HCT116 (cell line): ENCODE measurements at regions not wholly inside any gene's neighbourhood (a gene's known extent, or its start where the extent isn't known, plus 50 kb on each side); places are given as distances from the start of the nearest gene placed in this dataset.

Source experiments
- ATAC-seq: fragments of 200-7000 bp; cut with Tn5 transposase; 2 replicates; pipeline ENCODE4 v1.9.1; 2020; ENCODE audit warnings: mild to moderate bottlenecking, moderate library complexity
- BruUV-seq: library from RNA; stranded (reverse); fragments of 400-500 nt; replicated peaks from 2 replicates; lab custom pipeline; 2021; lab: Mats Ljungman, UMichigan
- CTCF ChIA-PET: fragments of 300-600 bp; sonication (Branson Sonifier 250); formaldehyde crosslinking; loops from one replicate; lab custom pipeline; 2021; ENCODE audit warnings: antibody characterized with exemption; lab: Charles Lee
- POLR2A ChIA-PET: fragments of 300-600, 350-600 bp; sonication (Branson Sonifier 250); formaldehyde crosslinking; loops from one replicate; lab custom pipeline; 2021; ENCODE audit warnings: antibody characterized with exemption; lab: Charles Lee
- RAD21 ChIA-PET, 2 experiments: fragments of 300-600 bp; sonication (Branson Sonifier 250); formaldehyde crosslinking; loops; one replicate each; lab custom pipeline; 2023; ENCODE audit warnings: low total read pairs in 2 of 2; ENCODE audit not compliant: uncharacterized antibody in 2 of 2, unreplicated experiment in 2 of 2, low non-redundant PET in 1 of 2; lab: Charles Lee
- DNase-seq: peaks from one replicate; pipeline ENCODE4 v3.0.0-alpha.2; 2010; ENCODE audit warnings: low read depth, low spot score
- H2AFZ ChIP-seq: fragments of 200-600 bp; shearing (Covaris generic), sonication (generic); 2 replicates; pipeline ENCODE4 v1.6.1; 2017; ENCODE audit warnings: low read depth, mixed run types, mixed read lengths, antibody characterized with exemption, low read length; ENCODE audit not compliant: poor library complexity, severe bottlenecking
- H3K27ac ChIP-seq: 2 replicates; pipeline ENCODE4 v1.5.1; 2012; ENCODE audit warnings: low read depth, low read length
- H3K27me3 ChIP-seq: fragments of 200-600 bp; sonication (generic); 2 replicates; pipeline ENCODE4 v1.6.1; 2016; ENCODE audit warnings: mixed run types, low read length, mixed read lengths; ENCODE audit not compliant: insufficient read depth
- H3K36me3 ChIP-seq, 2 experiments: fragments of 200-500 bp in 1 of 2; fragments of 200-600 bp in 1 of 2; sonication (Bioruptor generic) in 1 of 2; sonication (generic) in 1 of 2; 2 replicates each; pipeline versions ENCODE4 v1.5.1 to v1.6.1; 2014 to 2016; ENCODE audit warnings: low read length in 2 of 2, inconsistent platforms in 1 of 2, mixed read lengths in 1 of 2, mixed run types in 1 of 2; ENCODE audit not compliant: insufficient read depth in 2 of 2, control insufficient read depth in 1 of 2
- H3K4me1 ChIP-seq, 2 experiments: fragments of 200-600 bp in 1 of 2; sonication (generic) in 1 of 2; 2 replicates each; pipeline versions ENCODE4 v1.5.1 to v1.6.1; 2012 to 2017; ENCODE audit warnings: low read length in 2 of 2, inconsistent platforms in 1 of 2, mild to moderate bottlenecking in 1 of 2, mixed read lengths in 1 of 2, mixed run types in 1 of 2, moderate library complexity in 1 of 2; ENCODE audit not compliant: insufficient read depth in 2 of 2, control insufficient read depth in 1 of 2
- H3K4me2 ChIP-seq: fragments of 200-600 bp; sonication (generic); 2 replicates; pipeline ENCODE4 v1.6.1; 2017; ENCODE audit warnings: mixed run types, low read length, mixed read lengths
- H3K4me3 ChIP-seq, 2 experiments: fragments of 200-600 bp in 1 of 2; sonication (generic) in 1 of 2; replicated peaks in 1 of 2; 2 replicates each; pipeline ENCODE4 v1.5.1; 2011 to 2016; ENCODE audit warnings: low read length in 2 of 2, control low read depth in 1 of 2, low read depth in 1 of 2, mild to moderate bottlenecking in 1 of 2, mixed read lengths in 1 of 2, mixed run types in 1 of 2
- H3K79me2 ChIP-seq: fragments of 200-600 bp; sonication (generic); 2 replicates; pipeline ENCODE4 v1.6.1; 2017; ENCODE audit warnings: mild to moderate bottlenecking, mixed run types, low read length, moderate library complexity, mixed read lengths; ENCODE audit not compliant: insufficient read depth
- H3K9ac ChIP-seq: fragments of 200-600 bp; sonication (generic); 2 replicates; pipeline ENCODE4 v1.6.1; 2016; ENCODE audit warnings: low read length, mixed read lengths
- H3K9me2 ChIP-seq: fragments of 200-600 bp; sonication (generic), shearing (Covaris generic); 2 replicates; pipeline ENCODE4 v1.6.1; 2017; ENCODE audit warnings: mixed run types, mild to moderate bottlenecking, moderate library complexity; ENCODE audit not compliant: insufficient read depth
- H3K9me3 ChIP-seq, 2 experiments: fragments of 200-500 bp in 1 of 2; fragments of 200-600 bp in 1 of 2; sonication (Bioruptor generic) in 1 of 2; sonication (generic) in 1 of 2; 2 replicates each; pipeline ENCODE4 v1.6.1; 2014 to 2017; ENCODE audit warnings: low read length in 2 of 2, mixed read lengths in 2 of 2, inconsistent platforms in 1 of 2, low read depth in 1 of 2, mild to moderate bottlenecking in 1 of 2, mixed run types in 1 of 2, moderate library complexity in 1 of 2; ENCODE audit not compliant: control insufficient read depth in 1 of 2, insufficient read depth in 1 of 2
- H4K20me1 ChIP-seq: fragments of 200-600 bp; sonication (generic), shearing (Covaris generic); 2 replicates; pipeline ENCODE4 v1.6.1; 2017; ENCODE audit warnings: mixed run types, mild to moderate bottlenecking, moderate library complexity; ENCODE audit not compliant: insufficient read depth
- EGR1 ChIP-seq: IDR thresholded peaks from 2 replicates; pipeline ENCODE4 v1.6.1; 2012; ENCODE audit warnings: low read depth
- EZH2 ChIP-seq: fragments of 200-600 bp; sonication (generic); IDR thresholded peaks from 2 replicates; pipeline ENCODE4 v1.6.1; 2017; ENCODE audit warnings: antibody characterized with exemption, mixed run types
- FOSL1 ChIP-seq: IDR thresholded peaks from 2 replicates; pipeline ENCODE4 v1.6.1; 2012; ENCODE audit warnings: low read depth
- JUND ChIP-seq: IDR thresholded peaks from 2 replicates; pipeline ENCODE4 v1.6.1; 2012
- POLR2AphosphoS5 ChIP-seq: IDR thresholded peaks from 2 replicates; pipeline ENCODE4 v1.6.1; 2011; ENCODE audit warnings: mild to moderate bottlenecking, low read depth, low read length, moderate library complexity
- RAD21 ChIP-seq: IDR thresholded peaks from 2 replicates; pipeline ENCODE4 v1.6.1; 2012; ENCODE audit warnings: low read depth, mild to moderate bottlenecking
- SIN3A ChIP-seq: IDR thresholded peaks from 2 replicates; pipeline ENCODE4 v1.6.1; 2012; ENCODE audit warnings: low read depth
- SRF ChIP-seq: IDR thresholded peaks from 2 replicates; pipeline ENCODE4 v1.6.1; 2012; ENCODE audit warnings: low read depth
- TCF7L2 ChIP-seq: IDR thresholded peaks from 2 replicates; pipeline ENCODE4 v1.7.0; 2011; ENCODE audit warnings: borderline replicate concordance, inconsistent platforms; ENCODE audit not compliant: insufficient read depth, insufficient read length; ENCODE audit errors: extremely low read depth
- YY1 ChIP-seq: IDR thresholded peaks from 2 replicates; pipeline ENCODE4 v1.6.1; 2011; ENCODE audit warnings: low read length, low read depth, moderate library complexity, mild to moderate bottlenecking; ENCODE audit not compliant: insufficient replicate concordance; ENCODE audit errors: extremely low read depth
- ZFX ChIP-seq: fragments of 450-650 bp; IDR thresholded peaks from 2 replicates; pipeline ENCODE4 v1.6.1; 2017
- ZNF274 ChIP-seq: fragments of 200-500 bp; sonication (Bioruptor generic); IDR thresholded peaks from 2 replicates; pipeline ENCODE4 v1.6.1; 2014; ENCODE audit warnings: mild to moderate bottlenecking, low read depth, low read length, inconsistent platforms
- intact Hi-C: fragments of 100-400 bp; cut with micrococcal nuclease; formaldehyde crosslinking; loops from 2 replicates; pipeline ENCODE4 v1.10.0; 2022
- TF ChIP-seq, protein P1 (sequence below), 3 experiments: fragments of 200-600 bp in 1 of 3; sonication (generic) in 1 of 3; IDR thresholded peaks in 2 of 3; conservative IDR thresholded peaks in 1 of 3; 2 replicates each; pipeline ENCODE4 v1.5.1; 2012 to 2017; ENCODE audit warnings: low read depth in 2 of 3, low read length in 2 of 3, antibody characterized with exemption in 1 of 3, borderline replicate concordance in 1 of 3, control low read depth in 1 of 3, mild to moderate bottlenecking in 1 of 3, mixed read lengths in 1 of 3, mixed run types in 1 of 3, moderate library complexity in 1 of 3; ENCODE audit not compliant: insufficient read depth in 1 of 3
- TF ChIP-seq, protein P2 (sequence below): IDR thresholded peaks from 2 replicates; pipeline ENCODE4 v1.6.1; 2012
- TF ChIP-seq, protein P3 (sequence below): IDR thresholded peaks from 2 replicates; pipeline ENCODE4 v1.6.1; 2012

DNA sequence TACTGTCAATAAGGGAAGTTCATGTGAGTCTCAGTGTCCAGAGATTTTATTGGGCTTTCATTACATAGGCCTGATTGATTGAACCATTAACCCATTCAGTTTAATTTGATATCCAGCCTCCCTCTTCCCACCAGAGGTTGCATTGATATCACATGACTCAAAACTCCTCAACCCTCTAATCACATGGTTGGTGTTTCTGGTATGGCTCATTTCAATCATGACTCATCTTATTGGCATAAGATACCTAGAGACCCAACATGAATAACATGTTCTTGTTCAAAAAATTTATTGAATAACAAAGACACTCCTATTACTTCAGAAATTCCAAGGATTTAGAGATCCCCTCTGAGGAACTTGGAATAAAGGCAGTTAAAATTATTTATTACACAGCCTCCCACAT is 982.2 kb downstream of the TLE1 start:
- H3K79me2 ChIP-seq: no peaks in the 10 kb centered on the region
- no peak for TF ChIP-seq SIN3A
- no peak for TF ChIP-seq JUND
- no peak for TF ChIP-seq TCF7L2
- TF ChIP-seq, protein P1, sequence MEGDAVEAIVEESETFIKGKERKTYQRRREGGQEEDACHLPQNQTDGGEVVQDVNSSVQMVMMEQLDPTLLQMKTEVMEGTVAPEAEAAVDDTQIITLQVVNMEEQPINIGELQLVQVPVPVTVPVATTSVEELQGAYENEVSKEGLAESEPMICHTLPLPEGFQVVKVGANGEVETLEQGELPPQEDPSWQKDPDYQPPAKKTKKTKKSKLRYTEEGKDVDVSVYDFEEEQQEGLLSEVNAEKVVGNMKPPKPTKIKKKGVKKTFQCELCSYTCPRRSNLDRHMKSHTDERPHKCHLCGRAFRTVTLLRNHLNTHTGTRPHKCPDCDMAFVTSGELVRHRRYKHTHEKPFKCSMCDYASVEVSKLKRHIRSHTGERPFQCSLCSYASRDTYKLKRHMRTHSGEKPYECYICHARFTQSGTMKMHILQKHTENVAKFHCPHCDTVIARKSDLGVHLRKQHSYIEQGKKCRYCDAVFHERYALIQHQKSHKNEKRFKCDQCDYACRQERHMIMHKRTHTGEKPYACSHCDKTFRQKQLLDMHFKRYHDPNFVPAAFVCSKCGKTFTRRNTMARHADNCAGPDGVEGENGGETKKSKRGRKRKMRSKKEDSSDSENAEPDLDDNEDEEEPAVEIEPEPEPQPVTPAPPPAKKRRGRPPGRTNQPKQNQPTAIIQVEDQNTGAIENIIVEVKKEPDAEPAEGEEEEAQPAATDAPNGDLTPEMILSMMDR (IDR thresholded peaks at IDR 0.05 in 2 of 3, conservative IDR thresholded peaks at IDR 0.05 in 1 of 3; ENCODE audit: borderline replicate concordance in 1 of 3, insufficient read depth in 1 of 3, low read depth in 2 of 3, low read length in 2 of 3): no peak
- no peak for TF ChIP-seq EZH2
- no peak for TF ChIP-seq ZFX
- TF ChIP-seq RAD21: no peak
- TF ChIP-seq EGR1: no peak
- TF ChIP-seq SRF: no peak
- no peak for TF ChIP-seq ZNF274
- TF ChIP-seq POLR2AphosphoS5: no peak
- TF ChIP-seq, protein P2, sequence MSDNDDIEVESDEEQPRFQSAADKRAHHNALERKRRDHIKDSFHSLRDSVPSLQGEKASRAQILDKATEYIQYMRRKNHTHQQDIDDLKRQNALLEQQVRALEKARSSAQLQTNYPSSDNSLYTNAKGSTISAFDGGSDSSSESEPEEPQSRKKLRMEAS: no peak
- TF ChIP-seq FOSL1: no peak
- TF ChIP-seq YY1: no peak
- TF ChIP-seq, protein P3, sequence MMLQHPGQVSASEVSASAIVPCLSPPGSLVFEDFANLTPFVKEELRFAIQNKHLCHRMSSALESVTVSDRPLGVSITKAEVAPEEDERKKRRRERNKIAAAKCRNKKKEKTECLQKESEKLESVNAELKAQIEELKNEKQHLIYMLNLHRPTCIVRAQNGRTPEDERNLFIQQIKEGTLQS: no peak
- H3K27ac ChIP-seq: no peak overlapping the region
- H3K27me3 ChIP-seq: no peaks in the 10 kb centered on the region
- H4K20me1 ChIP-seq: no peaks in the 10 kb centered on the region
- H3K9me3 ChIP-seq: peaks cover 4 to 17% of the 10 kb centered on the region in 2 experiments; a peak in 2 of 4 replicates
- DNase-seq: no peak
- no peak overlapping the region for H3K4me2 ChIP-seq
- no peak for ATAC-seq
- intact Hi-C loops: no loop called here
- H3K4me3 ChIP-seq: no peak overlapping the region
- no peak overlapping the region for H3K9ac ChIP-seq
- CTCF ChIA-PET: no interaction called here
- H3K4me1 ChIP-seq: no peaks in the 10 kb centered on the region
- H2AFZ ChIP-seq: no peak overlapping the region
- no peaks in the 10 kb centered on the region for H3K9me2 ChIP-seq
- no TSS peak for BruUV-seq
- RAD21 ChIA-PET: no interaction called here
- POLR2A ChIA-PET: no interaction called here
- no peaks in the 10 kb centered on the region for H3K36me3 ChIP-seq
